Hepatocyte (in vitro differentiated cells): ENCODE measurements at regions not wholly inside any gene's neighbourhood (a gene's known extent, or its start where the extent isn't known, plus 50 kb on each side); places are given as distances from the start of the nearest gene placed in this dataset.

Source experiments
- CTCF ChIP-seq: fragments of 200-600 bp; sonication (generic); IDR thresholded peaks from 2 replicates; pipeline ENCODE4 v1.5.1; 2016; ENCODE audit warnings: antibody characterized with exemption, mild to moderate bottlenecking; ENCODE audit not compliant: poor library complexity
- EZH2 ChIP-seq: fragments of 200-600 bp; sonication (generic); IDR thresholded peaks from 2 replicates; pipeline ENCODE4 v1.6.1; 2016; ENCODE audit warnings: antibody characterized with exemption, mild to moderate bottlenecking, borderline replicate concordance
- EZH2phosphoT487 ChIP-seq: fragments of 200-600 bp; sonication (generic); IDR thresholded peaks from one replicate; pipeline ENCODE4 v1.6.1; 2018; ENCODE audit warnings: antibody characterized with exemption, mild to moderate bottlenecking, low read depth, moderate library complexity; ENCODE audit not compliant: unreplicated experiment, severe bottlenecking

DNA sequence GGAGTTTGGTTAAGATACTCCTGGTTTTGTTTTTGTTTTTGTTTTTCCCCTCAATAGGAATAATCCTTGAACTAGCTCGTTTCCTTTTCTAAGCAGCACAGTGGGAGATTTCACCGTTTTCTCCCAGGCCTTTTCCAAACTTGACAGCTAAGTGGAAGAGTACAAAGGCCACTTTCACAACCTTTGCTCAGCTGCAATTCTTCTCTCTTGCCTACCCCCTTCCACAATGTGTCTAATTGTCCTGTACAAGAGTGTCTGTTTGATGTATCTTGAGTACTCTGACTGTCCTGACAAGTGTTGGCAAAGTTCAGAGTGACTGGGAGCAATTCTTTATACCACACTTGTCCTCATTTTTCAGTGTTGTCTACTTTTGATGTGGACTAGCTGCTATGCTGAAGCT lies 674.3 kb upstream of the AMOT start:
- TF ChIP-seq CTCF (no peak), EZH2phosphoT487 (no peak), EZH2 (no peak)
